GM18519 (cell line): ENCODE measurements at regions not wholly inside any gene's neighbourhood (a gene's known extent, or its start where the extent isn't known, plus 50 kb on each side); places are given as distances from the start of the nearest gene placed in this dataset.
"Not testable (repeated sequence)": the region's sequence is repeated elsewhere in the genome, so short reads cannot be mapped to it uniquely, and the experiment has no call there.

Experiments
- ATAC-seq: cut with Tn5 transposase; IDR thresholded peaks from one replicate; pipeline ENCODE4 v1.9.1; 2021; ENCODE audit warnings: mild to moderate bottlenecking, moderate library complexity; ENCODE audit not compliant: unreplicated experiment, low FRiP score

DNA sequence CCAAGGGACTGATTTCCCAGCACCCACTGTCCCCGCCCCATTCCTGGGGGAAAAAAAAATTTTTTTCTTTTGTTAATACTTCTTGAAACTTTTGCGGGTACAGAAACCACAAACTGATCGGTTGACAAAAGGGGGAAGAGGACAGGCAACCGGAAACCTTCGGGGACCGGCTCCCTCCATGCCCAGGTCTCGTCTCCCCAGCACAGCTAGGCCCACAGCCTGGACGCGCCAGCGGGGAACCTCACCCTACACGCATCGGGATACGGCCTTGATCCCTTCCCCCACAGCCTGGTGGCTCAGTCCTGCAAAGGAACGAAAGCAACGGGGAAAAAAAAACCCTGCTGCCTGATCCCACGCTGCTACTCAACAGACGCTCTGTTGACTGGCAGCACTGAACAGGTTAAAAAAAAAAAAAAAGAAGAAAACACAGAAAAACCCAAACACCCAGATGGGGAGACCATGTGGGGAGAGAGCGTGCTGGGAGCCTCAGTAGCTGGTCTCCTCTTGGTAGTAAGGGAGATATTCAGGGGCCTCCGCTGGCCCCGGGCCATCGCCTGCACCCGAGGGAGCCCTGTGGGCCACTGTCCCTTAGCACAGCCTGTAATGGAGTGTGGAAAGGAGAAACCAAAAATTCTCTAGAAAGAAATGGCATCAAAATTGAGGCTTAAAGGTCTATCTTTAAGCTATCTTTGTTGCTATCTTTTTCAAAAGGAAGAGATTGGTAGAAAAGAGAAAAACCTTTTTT is 185.7 kb downstream of the POTEC start:
- not testable (repeated sequence) for ATAC-seq

DNA sequence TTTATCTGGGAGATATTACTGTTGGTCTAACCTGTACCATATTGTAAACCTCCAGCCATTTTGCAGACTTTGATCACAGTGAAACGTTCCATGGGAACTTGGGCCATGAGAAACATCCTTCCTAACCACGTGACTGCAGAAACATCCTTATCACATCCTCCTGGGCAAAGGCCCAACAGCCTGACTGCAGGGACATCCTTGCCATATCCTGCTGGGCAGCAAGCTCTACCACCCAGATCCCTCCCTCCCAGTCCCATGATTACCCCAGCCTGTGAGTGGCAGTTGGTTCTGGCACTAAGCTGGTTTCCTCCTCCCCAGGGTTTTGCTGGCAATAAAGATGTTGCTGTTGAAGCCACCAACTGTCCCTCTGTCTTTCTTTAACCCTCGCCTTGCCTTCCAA is 201.2 kb downstream of the POTEC start:
- ATAC-seq = not testable (repeated sequence)

DNA sequence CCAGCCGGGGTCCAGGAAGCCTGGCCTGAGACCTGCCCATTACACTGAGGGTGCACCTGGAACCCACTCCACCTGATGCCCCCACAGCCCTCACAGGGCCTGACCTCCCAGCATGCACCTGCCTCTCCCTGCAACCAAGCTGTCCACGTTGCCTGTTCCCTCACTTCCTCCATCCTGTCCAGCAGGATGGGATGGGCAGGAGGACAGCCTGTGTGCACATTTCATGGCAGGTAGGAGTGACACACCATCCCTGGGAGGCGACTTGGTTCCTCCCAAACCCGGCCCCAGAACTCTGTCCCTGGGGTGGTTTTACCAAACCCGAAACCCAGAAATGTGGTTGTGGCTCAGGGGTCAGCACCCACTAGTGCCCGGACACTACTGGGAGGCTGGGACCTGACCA is 203.8 kb upstream of the ZNF519 start:
- ATAC-seq = not testable (repeated sequence)

DNA sequence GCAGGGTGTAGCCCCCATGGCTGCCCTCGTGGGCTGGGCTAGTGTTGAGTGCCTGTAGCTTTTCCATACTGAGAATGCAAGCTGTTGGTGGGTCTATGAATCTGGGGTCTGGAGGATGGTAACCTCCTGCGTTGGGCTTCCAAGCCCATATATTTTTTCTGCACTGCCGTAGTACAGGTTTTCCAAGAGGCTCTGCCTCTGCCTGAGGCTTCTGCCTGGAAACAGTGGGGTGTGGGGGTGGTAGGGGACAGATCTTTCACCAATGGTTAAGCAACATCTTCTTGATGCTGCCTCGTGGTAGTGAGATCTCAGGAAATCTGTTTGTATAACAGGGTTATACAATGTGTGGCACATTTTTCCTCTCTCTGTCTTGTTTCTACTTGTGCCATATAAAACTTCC is 189.0 kb upstream of the ZNF519 start:
- not testable (repeated sequence) for ATAC-seq

DNA sequence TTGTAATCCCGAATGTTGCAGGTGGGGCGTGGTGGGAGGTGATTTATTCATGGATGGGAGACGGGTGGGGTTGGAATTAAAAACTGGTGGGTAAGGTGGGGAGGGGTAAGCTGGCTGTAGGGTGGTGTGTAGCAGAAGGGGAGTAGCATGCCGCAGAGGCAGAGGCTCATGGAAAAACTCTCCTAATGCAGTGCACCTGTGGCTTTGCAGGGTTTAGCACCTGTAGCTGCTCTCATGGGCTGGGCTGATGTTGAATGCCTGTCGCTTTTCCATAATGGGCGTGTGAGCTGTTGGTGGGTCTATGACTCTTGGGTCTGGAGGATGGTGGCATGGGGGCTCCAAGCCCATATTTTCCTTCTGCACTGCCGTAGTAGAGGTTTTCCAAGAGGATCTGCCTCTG is 169.0 kb upstream of the ZNF519 start:
- ATAC-seq = not testable (repeated sequence)

DNA sequence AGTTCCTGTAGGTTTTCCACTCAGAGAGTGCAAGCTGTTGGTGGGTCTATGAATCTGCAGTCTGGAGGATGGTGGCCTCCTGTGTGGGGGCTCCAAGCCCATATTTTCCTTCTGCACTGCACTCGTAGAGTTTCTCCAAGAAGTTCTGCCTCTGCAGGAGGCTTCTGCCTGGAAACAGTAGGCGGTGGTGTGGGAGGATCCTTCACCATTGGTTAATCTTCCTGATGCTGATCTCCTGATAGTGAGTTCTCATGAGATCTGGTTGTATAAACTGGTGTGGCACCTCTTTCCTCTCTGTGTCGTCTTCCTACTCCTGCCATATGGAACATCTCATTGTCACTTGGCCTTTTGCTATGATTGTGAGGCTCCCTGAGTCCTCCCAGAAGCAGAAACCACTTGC is 162.8 kb upstream of the ZNF519 start:
- ATAC-seq = not testable (repeated sequence)

DNA sequence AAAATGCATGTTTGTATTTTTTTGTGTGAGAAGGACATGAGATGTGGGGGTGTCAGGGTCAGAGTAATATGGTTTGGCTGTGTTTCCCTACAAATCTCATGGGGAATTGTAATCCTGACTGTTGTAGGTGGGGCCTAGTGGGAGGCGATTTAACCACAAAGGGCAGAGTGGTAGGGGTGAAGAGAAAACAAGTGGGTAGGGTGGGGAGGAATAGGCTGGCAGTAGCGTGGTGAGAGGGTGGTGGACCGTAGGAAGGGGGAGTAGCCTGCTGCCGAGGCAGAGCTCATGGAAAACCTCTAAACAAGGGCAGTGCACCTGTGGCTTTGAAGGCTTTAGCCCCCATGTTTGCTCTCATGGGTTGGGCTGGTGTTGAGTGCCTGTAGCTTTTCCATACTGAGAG is 152.8 kb upstream of the ZNF519 start:
- ATAC-seq = no peak

DNA sequence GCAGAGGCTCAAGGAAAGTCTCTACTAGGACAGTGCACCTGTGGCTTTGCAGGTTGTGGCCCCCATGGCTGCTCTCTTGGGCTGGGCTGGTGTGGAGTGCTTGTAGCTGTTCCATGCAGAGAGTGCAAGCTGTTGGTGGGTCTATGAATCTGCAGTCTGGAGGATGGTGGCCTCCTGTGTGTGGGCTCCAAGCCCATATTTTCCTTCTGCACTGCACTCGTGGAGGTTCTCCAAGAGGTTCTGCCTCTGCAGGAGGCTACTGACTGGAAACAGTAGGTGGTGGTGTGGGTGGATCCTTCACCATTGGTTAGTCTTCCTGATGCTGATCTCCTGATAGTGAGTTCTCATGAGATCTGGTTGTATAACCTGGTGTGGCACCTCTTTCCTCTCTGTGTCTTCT is 143.2 kb upstream of the ZNF519 start:
- ATAC-seq = not testable (repeated sequence)

DNA sequence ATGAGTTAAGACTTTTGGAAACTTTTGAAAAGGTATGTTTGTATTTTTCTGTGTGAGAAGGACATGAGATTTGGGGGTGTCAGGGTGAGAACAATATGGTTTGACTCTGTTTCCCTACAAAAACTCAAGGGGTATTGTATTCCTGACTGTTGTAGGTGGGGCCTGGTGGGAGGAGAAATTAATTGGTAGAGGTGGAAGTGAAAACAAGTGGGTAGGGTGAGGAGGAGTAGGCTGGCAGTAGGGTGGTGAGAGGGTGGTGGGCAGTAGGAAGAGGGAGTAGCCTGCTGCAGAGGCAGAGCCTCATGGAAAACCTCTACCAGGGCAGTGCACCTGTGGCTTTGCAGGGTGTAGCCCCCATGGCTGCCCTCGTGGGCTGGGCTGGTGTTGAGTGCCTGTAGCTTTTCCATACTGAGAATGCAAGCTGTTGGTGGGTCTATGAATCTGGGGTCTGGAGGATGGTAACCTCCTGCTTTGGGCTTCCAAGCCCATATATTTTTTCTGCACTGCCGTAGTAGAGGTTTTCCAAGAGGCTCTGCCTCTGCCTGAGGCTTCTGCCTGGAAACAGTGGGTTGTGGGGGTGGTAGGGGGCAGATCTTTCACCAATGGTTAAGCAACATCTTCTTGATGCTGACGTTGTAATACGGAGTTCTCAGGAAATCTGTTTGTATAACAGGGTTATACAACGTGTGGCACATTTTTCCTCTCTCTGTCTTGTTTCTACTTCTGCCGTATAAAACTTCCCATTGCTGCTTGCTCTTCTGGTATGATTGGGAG is 133.6 kb upstream of the ZNF519 start:
- not testable (repeated sequence) for ATAC-seq

DNA sequence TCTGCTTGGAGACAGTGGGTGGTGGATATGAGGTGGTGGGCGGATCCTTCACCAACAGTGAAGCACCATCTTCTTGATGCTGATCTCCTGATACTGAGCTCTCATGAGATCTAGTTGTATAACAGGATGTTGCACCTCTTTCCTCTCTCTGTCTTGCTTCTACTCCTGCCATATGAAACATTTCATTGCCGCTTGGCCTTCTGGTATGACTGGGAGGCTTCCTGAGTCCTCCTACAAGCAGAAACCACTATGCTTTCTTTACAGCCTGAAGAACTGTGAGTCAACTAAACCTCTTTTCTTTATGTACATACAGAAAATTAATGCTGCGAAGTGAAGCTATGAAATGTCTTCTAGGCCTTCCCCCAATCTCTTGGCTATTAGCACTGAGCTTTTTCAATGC is 130.6 kb upstream of the ZNF519 start:
- ATAC-seq = not testable (repeated sequence)

DNA sequence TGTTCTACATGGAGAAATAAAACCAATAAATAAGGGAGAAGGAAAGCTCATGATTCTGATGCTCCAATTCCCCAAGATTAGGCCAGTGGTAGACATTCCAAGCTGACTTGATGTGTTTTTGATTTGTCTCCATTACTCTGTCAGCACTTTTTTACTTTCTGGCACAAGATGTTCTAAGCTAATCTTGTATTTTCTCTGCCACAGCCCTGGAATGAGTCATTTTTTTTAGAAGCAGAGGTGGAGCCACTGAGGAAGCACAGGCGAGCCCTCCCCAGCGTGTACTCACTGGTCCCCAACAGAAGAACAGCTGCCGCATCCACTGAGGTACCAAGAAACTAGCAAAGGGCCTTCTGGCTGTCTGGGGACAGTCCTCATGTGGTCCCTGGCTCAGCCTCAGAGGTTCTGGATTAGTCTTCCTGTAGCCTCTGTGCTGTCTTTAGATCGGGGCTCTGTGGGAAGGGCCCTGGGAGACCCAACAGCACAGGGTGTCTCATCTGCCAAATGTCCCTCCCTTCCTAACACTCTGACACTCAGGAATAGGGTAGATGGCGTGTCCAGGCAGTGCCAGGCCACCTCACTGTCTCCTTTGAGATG is 117.9 kb upstream of the ZNF519 start:
- not testable (repeated sequence) for ATAC-seq

DNA sequence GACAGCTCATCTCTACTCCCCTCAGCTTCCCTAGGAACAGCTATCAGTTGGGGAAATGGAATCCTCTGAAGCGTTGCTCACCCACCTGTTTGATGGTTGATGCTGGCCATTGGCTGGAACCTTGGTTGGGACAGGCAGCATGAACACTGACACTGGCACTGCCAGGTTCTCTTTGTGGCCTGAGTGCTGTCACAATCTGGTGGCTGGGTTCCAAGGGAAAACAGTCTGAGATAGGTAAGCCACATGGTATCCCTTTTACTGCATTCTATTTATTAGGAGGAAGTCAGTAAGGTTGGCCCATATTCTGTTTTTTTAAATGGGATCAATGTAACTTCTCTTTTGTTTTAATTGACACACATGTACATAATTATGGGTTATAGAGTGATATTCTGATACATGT is 107.0 kb upstream of the ZNF519 start:
- not testable (repeated sequence) for ATAC-seq

DNA sequence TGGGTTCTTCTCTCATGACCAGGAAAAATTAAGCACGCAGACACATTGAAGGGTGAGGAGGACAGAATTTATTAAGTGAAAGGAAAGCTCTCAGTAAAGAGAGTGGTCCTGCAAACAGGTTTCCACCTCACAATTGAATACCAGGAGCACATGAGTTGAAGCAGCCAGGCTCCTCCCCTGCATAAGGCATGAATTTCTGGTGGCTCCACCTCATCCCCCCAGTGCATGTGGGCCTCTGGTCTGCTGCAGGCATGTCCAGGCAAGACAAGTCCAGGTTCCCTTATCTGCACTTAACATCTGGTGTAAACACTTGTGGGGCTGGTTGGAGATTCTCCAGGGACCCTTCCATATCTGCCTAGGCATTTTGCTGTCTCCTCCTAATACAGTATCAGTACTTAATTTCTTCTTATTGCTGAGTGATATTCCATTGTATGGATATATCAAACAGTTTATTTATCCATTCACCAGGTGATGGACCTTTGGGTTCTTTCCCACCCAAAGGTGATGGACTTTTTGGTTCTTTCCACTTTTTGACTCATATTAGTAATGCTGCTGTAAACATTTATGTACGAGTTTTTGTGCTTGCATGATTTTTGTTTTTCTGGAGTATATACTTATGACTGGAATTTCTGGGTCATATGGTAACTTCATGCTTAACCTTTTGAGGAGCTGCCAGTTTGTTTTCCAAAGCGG is 104.3 kb upstream of the ZNF519 start:
- ATAC-seq = not testable (repeated sequence)

DNA sequence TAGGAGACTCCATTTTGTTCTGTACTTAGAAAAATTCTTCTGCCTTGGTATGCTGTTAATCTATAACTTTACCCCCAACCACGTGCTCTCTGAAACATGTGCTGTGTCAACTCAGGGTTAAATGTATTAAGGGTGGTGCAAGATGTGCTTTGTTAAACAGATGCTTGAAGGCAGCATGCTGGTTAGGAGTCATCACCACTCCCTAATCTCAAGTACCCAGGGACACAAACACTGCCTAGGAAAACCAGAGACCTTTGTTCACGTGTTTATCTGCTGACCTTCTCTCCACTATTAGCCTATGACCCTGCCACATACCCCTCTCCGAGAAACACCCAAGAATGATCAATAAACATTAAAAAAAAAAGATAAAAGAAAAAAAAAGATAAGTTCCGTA is 93.0 kb upstream of the ZNF519 start:
- not testable (repeated sequence) for ATAC-seq

DNA sequence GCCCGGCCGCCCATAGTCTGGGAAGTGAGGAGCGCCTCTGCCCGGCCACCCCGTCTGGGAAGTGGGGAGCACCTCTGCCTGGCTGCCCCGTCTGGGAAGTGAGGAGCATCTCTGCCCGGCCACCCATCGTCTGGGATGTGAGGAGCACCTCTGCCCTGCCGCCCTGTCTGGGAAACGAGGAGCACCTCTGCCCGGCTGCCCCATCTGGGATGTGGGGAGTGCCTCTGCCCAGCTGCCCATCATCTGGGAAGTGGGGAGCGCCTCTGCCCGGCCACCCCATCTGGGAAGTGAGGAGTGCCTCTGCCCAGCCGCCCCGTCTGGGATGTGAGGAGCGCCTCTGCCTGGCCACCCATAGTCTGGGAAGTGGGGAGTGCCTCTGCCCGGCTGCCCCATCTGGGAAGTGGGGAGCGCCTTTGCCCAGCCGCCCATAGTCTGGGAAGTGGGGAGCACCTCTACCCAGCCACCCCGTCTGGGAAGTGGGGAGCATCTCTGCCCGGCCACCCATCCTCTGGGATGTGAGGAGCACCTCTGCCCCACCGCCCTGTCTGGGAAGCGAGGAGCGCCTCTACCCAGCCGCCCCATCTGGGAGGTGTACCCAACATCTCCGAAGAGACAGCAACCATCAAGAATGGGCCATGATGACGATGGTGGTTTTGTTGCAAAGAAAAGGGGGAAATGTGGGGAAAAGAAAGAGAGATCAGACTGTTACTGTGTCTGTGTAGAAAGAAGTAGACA is 92.5 kb upstream of the ZNF519 start:
- not testable (repeated sequence) for ATAC-seq

DNA sequence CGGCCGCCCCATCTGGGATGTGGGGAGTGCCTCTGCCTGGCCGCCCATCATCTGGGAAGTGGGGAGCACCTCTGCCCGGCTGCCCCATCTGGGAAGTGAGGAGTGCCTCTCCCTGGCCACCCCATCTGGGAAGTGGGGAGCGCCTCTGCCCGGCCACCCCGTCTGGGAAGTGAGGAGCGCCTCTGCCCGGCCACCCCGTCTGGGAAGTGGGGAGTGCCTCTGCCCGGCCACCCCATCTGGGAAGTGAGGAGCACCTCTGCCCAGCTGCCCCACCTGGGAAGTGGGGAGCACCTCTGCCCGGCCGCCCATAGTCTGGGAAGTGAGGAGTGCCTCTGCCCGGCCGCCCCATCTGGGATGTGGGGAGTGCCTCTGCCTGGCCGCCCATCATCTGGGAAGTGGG is 91.7 kb upstream of the ZNF519 start:
- ATAC-seq = not testable (repeated sequence)

DNA sequence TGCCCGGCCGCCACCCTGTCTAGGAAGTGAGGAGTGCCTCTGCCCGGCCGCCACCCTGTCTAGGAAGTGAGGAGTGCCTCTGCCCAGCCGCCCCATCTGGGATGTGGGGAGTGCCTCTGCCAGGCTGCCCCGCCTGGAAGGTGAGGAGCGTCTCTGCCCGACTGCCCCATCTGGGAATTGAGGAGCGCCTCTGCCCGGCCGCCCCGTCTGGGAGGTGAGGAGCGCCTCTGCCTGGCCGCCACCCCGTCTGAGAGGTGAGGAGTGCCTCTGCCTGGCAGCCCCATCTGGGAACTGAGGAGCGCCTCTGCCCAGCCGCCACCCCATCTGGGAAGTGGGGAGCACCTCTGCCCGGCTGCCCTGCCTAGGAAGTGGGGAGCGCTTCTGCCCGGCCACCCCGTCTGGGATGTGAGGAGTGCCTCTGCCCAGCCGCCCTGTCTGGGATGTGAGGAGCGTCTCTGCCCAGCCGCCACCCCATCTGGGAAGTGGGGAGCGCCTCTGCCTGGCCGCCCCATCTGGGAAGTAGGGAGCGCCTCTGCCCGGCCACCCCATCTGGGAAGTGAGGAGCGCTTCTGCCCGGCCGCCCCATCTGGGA is 91.1 kb upstream of the ZNF519 start:
- not testable (repeated sequence) for ATAC-seq

DNA sequence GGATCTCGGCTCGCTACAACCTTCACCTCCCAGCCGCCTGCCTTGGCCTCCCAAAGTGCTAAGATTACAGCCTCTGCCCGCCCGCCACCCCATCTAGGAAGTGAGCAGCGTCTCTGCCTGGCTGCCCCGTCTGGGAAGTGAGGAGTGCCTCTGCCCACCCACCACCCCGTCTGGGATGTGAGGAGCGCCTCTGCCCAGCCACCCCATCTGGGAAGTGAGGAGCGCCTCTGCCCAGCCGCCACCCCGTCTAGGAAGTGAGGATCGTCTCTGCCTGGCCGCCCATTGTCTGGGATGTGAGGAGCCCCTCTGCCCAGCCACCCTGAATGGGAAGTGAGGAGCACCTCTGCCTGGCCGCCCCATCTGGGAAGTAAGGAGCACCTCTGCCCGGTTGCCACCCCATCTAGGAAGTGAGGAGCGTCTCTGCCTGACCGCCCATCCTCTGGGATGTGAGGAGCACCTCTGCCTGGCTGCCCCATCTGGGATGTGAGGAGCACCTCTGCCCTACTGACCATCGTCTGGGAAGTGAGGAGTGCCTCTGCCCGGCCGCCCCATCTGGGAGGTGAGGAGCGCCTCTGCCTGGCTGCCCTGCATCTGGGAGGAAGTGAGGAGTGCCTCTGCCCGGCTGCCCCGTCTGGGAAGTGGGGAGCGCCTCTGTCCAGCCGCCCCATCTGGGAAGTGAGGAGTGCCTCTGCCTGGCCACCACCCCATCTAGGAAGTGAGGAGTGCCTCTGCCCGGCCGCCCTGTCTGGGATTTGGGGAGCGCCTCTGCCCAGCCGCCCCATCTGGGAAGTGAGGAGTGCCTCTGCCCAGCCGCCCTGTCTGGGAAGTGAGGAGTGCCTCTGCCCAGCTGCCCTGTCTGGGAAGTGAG is 90.4 kb upstream of the ZNF519 start:
- ATAC-seq = not testable (repeated sequence)

DNA sequence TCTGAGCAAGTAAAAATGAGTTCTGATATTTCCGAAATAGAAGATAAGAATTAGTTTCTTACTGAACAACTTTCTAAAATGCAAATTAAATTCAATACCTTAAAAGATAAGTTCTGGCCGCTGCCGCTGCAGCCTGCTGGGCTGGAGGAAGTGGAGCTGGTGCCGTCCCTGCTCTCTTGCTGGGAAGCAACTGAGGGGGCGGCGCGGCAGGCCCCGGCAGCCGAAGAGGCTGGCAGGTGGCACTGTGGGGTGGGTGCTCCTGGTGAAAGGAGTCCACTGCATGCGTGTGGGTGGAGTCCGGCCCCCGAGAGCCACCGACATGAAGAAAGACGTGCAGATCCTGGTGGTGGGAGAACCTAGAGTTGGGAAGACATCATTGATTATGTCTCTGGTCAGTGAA is 89.5 kb upstream of the ZNF519 start:
- ATAC-seq = no peak
